RWPE1 (cell line): ENCODE measurements at regions not wholly inside any gene's neighbourhood (a gene's known extent, or its start where the extent isn't known, plus 50 kb on each side); places are given as distances from the start of the nearest gene placed in this dataset.
"Not testable (repeated sequence)": the region's sequence is repeated elsewhere in the genome, so short reads cannot be mapped to it uniquely, and the experiment has no call there.

ENCODE experiments used
- CTCF ChIA-PET: fragments of 350-600 bp; sonication (Branson Sonifier 250); formaldehyde crosslinking; extraction: SDS; loops from one replicate; lab custom pipeline; 2021; lab: Yijun Ruan, JAX
- POLR2A ChIA-PET: fragments of 400-600 bp; formaldehyde crosslinking; extraction: SDS; loops from one replicate; lab custom pipeline; 2020; ENCODE audit warnings: antibody characterized with exemption; ENCODE audit not compliant: low non-redundant PET; lab: Yijun Ruan, JAX
- DNase-seq: peaks from one replicate; pipeline ENCODE4 v3.0.0; 2012; ENCODE audit warnings: low spot score
- H3K27ac ChIP-seq: fragments of 450-650 bp; 2 replicates; pipeline ENCODE4 v1.5.1; 2017
- CTCF ChIP-seq: fragments of 450-650 bp; conservative IDR thresholded peaks from 2 replicates; pipeline ENCODE4 v1.5.1; 2017; ENCODE audit warnings: low read depth, mild to moderate bottlenecking

DNA sequence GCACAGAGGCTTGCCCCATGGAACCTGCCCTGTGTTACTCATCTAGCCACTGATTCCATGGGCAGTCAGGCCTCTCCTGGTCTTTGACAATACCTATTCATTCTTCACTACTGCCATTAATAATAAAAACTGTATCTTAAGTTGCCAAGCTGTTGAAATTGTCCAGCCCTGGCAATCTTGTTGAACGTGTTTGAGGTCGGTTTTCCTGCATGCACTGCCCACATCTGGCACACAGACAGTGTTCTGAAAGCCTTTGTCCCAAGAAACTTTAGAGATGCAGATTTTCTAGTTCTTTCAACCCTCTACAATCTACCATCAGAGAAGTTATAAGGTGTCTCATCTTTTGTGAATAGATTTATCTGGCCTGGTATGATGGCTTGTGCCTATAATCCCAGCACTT lies 567.2 kb upstream of the NECTIN3 start:
- ChIA-PET CTCF (no interaction called here), POLR2A (no interaction called here)
- no peak overlapping the region for H3K27ac ChIP-seq
- DNase-seq: no peak
- TF ChIP-seq CTCF: no peak

DNA sequence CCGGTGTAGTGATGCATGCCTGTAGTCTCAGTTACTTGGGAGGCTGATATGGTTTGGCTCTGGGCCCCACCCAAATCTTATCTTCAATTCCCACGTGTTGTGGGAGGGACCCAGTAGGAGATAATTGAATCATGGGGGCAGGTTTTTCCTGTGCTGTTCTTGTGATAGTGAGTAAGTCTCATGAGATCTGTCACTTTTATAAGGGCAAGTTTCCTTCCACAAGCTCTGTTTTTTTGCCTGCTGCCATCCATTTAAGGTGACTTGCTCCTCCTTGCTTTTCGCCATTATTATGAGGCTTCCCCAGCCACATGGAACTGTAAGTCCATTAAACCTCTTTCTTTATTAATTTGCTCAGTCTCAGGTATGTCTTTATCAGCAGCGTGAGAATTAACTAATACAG lies 566.7 kb upstream of the NECTIN3 start:
- CTCF ChIA-PET: no interaction called here
- H3K27ac ChIP-seq: no peak overlapping the region
- DNase-seq: no peak
- no peak for TF ChIP-seq CTCF
- POLR2A ChIA-PET: interaction anchor here (0.6 kb wide), 1 partner anchor 787 kb away, joined by 3 read pairs; no protein-coding TSS in a partner anchor

GRCh38 chr3:110506890-110507289 lies 564.7 kb upstream of the NECTIN3 start:
- H3K27ac ChIP-seq: no peak overlapping the region

GRCh38 chr3:110507570-110507969 lies 564.0 kb upstream of the NECTIN3 start:
- DNase-seq, POLR2A ChIA-PET, CTCF ChIA-PET, H3K27ac ChIP-seq: not testable (repeated sequence)

More at GRCh38 chr3:110506890-110507289, 564.7 kb upstream of the NECTIN3 start:
- no peak for TF ChIP-seq CTCF
- CTCF ChIA-PET: interaction anchor here (0.6 kb wide), 1 partner anchor 190 kb away, joined by 4 read pairs; no protein-coding TSS in a partner anchor
- no peak for DNase-seq
- POLR2A ChIA-PET: no interaction called here

DNA sequence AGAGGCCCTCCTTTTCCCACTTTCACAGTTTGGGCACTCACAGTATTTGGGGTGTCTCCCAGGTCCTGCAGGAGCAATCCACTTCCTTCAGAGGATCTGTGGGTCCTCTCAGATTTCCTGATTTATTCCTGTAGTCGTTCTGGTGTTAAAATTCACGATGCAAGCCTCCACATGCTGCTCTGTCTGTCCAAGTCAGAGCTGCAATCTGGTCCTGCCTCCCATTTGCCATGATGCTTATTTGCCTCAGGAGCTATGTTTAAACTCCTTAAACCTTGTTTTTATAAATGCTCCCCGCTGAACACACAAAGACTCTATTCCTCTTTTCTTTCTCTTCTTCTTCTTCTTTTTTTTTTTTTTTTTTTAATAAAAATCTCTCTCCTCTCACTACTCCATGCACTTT lies 558.7 kb upstream of the NECTIN3 start:
- no peak for DNase-seq
- no peak overlapping the region for H3K27ac ChIP-seq
- CTCF ChIA-PET: no interaction called here
- POLR2A ChIA-PET: no interaction called here
- TF ChIP-seq CTCF: no peak

GRCh38 chr3:110518031-110518430 lies 553.6 kb upstream of the NECTIN3 start:
- ChIA-PET CTCF (no interaction called here), POLR2A (no interaction called here)
- H3K27ac ChIP-seq: no peak overlapping the region
- TF ChIP-seq CTCF: no peak
- no peak for DNase-seq

GRCh38 chr3:110519071-110519470 lies 552.5 kb upstream of the NECTIN3 start:
- H3K27ac ChIP-seq: no peak overlapping the region
- POLR2A ChIA-PET: no interaction called here
- no peak for DNase-seq
- CTCF ChIA-PET: no interaction called here
- no peak for TF ChIP-seq CTCF
